Mesodermal cell (in vitro differentiated cells): ENCODE measurements at regions not wholly inside any gene's neighbourhood (a gene's known extent, or its start where the extent isn't known, plus 50 kb on each side); places are given as distances from the start of the nearest gene placed in this dataset.
"Not testable (repeated sequence)": the region's sequence is repeated elsewhere in the genome, so short reads cannot be mapped to it uniquely, and the experiment has no call there.

Experiments used
- H3K27ac ChIP-seq: 2 replicates; pipeline ENCODE4 v1.7.0; 2013; ENCODE audit warnings: mild to moderate bottlenecking, low read depth, low read length, moderate library complexity; ENCODE audit not compliant: severe bottlenecking
- H3K36me3 ChIP-seq: 2 replicates; pipeline ENCODE4 v1.7.1; 2013; ENCODE audit warnings: mild to moderate bottlenecking, low read length, moderate library complexity; ENCODE audit not compliant: control insufficient read depth, insufficient read depth
- H3K4me1 ChIP-seq: one replicate; pipeline ENCODE4 v1.7.1; 2013; ENCODE audit warnings: mild to moderate bottlenecking, low read length; ENCODE audit not compliant: insufficient read depth, control insufficient read depth, poor library complexity, severe bottlenecking
- H3K4me3 ChIP-seq: 2 replicates; pipeline ENCODE4 v1.7.0; 2013; ENCODE audit warnings: low read length, control low read depth, mild to moderate bottlenecking; ENCODE audit not compliant: insufficient read depth, poor library complexity, severe bottlenecking; ENCODE audit errors: extremely low read depth
- H3K9me3 ChIP-seq: 2 replicates; pipeline ENCODE4 v1.7.1; 2013; ENCODE audit warnings: mild to moderate bottlenecking, low read length, moderate library complexity; ENCODE audit not compliant: control insufficient read depth
- WGBS, 2 experiments: methylation state at CpG; one replicate each; pipeline ENCODE4 v1.1.5; 2013; ENCODE audit warnings: missing lambda C conversion rate in 2 of 2; ENCODE audit not compliant: insufficient coverage in 2 of 2; 5-methylcytosine and 5-hydroxymethylcytosine counted together

DNA sequence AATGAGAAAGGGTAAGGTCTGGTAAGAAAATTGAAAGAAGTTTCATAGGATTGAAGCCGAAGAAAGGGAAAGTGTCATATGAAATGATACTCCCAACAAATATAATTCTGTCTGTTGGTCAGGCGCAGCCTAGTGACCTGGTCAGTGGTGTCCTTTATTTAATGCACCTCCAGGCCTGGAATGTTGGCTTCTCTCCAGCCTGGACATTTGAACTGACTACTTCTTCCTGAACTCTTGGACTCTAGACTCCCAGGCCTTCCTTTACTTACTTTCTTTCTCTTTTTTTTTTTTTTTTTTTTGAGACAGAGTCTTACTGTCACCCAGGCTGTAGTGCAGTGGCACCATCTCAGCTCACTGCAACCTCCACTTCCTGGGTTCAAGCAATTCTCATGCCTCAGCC is 1381.5 kb upstream of the WWC1 start:
- no peak overlapping the region for H3K4me3 ChIP-seq
- WGBS, 2 experiments: 83 to 92% methylated on average over 1 of the region's 2 CpGs
- peaks cover 5% of the 10 kb centered on the region for H3K4me1 ChIP-seq
- H3K9me3 ChIP-seq: no peaks in the 10 kb centered on the region
- no peak overlapping the region for H3K27ac ChIP-seq
- H3K36me3 ChIP-seq: no peaks in the 10 kb centered on the region

DNA sequence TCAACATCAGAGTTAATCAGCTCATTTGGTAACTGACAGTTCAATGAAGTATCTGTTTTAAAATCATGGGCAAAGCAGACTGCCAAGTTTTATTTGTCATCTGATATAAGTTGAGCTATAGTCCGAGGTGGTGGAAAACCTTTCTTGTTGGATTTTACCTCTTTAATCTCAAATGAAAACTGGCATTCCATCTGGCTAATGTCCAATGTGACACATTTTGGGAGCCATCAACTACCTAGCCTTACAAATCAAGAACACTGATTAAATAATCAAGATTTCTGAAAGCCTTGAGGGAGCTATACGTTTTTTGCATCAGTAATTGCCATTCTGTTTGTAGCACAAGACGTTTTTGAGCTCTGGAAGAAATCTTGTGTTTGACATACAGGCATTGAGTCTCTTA is 1380.5 kb upstream of the WWC1 start:
- H3K27ac ChIP-seq: no peak overlapping the region
- WGBS, 2 experiments: 75 to 87% methylated on average over 2 to 3 of the region's 3 CpGs
- H3K4me1 ChIP-seq: peaks cover 5% of the 10 kb centered on the region
- no peaks in the 10 kb centered on the region for H3K9me3 ChIP-seq
- no peaks in the 10 kb centered on the region for H3K36me3 ChIP-seq
- no peak overlapping the region for H3K4me3 ChIP-seq

DNA sequence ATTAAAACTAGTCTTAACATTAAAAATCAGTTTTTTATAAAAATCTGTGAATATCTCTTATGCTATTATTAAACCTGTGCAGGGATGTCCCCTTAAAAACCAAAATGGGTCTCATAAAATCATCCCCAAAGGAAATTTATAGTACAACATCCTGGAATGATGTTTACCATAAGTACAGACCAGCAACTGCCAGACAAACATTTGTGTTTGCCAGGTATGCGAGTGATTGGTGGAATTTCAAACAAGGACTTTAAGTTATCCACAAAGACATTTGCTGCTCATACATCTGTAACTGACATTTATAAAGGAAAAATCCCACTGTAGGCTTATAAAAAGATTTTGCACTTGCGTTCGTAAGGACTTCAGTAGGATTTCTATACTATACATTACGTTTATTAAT is 1375.4 kb upstream of the WWC1 start:
- Histone ChIP-seq H3K4me3 (no peak overlapping the region), H3K36me3 (no peaks in the 10 kb centered on the region), H3K9me3 (no peaks in the 10 kb centered on the region), H3K27ac (no peak overlapping the region), H3K4me1 (no peaks in the 10 kb centered on the region)
- 100% methylated on average over 2 of the region's 4 CpGs; no CpG with 5 or more reads in 1 of the 2 experiments for WGBS, 2 experiments

DNA sequence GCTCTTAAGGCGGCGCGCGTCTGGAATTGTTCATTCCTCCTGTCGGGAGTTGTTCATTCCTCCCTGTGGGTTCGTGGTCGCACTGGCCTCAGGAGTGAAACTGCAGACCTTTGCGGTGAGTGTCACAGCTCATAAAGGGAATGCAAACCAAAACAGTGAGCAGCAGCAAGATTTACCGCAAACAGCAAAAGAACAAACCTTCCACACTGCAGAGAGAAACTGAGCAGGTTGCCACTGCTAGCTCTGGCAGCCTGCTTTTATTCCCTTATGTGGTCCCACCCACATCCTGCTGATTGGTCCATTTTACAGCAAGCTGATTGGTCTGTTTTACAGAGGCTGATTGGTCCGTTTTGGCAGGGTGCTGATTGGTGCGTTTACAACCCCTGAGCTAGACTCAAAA is 1365.3 kb upstream of the WWC1 start:
- H3K9me3 ChIP-seq: no peaks in the 10 kb centered on the region
- no peaks in the 10 kb centered on the region for H3K4me1 ChIP-seq
- H3K36me3 ChIP-seq: no peaks in the 10 kb centered on the region
- WGBS, 2 experiments: 92% methylated on average over 9 to 10 of the region's 11 CpGs
- no peak overlapping the region for H3K4me3 ChIP-seq
- no peak overlapping the region for H3K27ac ChIP-seq

DNA sequence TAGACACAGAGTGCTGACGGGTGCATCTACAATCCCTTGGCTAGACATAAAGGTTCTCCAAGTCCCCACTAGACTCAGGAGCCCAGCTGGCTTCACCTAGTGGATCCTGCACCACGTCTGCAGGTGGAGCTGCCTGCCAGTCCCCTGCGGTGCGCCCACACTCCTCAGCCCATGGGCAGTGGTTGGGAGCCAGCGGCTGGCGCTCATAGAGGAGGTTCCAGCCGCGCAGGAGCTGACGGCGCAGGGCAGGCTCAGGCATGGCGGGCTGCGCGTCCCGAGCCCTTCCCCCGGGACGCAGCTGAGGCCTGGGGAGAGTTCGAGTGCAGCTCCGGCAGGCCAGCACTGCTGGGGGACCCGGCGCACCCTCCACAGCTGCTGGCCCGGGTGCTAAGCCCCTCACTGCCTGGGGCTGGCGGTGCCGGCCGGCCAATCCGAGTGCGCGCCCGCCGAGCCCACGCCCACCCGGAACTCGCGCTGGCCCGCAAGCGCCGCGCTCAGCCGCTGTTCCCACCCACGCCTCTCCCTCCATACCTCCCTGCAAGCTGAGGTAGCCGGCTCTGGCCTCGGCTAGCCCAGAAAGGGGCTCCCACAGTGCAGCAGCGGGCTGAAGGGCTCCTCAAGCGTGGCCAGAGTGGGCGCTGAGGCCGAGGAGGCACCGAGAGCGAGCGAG is 1364.5 kb upstream of the WWC1 start:
- not testable (repeated sequence) for H3K9me3 ChIP-seq, H3K36me3 ChIP-seq, H3K4me3 ChIP-seq, H3K27ac ChIP-seq, H3K4me1 ChIP-seq
- 95 to 97% methylated on average over 26 to 46 of the region's 48 CpGs for WGBS, 2 experiments

DNA sequence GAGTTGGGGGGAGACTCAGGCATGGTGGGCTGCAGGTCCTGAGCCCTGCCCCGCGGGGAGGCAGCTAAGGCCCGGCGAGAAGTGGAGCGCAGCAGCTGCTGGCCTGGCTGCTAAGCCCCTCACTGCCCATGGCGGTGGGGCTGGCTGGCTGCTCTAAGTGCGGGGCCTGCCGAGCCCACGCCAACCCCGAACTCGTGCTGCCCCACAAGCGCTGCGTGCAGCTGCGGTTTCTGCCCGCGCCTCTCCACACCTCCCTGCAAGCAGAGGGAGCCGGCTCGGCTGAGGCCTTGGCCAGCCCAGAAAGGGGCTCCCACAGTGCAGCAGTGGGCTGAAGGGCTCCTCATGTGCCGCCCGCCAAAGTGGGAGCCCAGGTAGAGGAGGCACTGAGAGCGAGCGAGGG is 1355.1 kb upstream of the WWC1 start:
- H3K4me1 ChIP-seq: no peaks in the 10 kb centered on the region
- H3K9me3 ChIP-seq: no peaks in the 10 kb centered on the region
- H3K27ac ChIP-seq: no peak overlapping the region
- H3K4me3 ChIP-seq: no peak overlapping the region
- 93 to 98% methylated on average over 7 to 11 of the region's 22 CpGs for WGBS, 2 experiments
- no peaks in the 10 kb centered on the region for H3K36me3 ChIP-seq

DNA sequence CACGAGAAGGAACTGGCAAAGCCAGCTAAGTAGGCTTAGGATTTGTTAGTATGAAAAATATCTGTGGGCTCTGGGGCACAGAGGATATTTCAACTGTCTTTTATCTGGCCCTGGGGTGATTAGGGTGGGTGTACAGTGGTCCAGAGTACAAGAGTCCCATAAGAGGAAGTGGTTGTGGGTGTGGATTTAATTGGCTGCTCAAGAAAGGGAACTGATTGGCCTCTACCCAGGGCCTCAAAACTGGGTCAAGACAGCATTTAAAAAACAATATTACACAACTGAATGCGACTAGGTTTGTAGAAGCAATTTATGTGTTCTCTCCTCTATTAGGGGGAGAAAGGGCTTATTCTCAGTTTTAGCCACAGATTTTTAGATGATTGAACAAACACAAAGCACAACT is 1353.4 kb upstream of the WWC1 start:
- 80% methylated on average over 1 of the region's 2 CpGs for WGBS, 2 experiments
- Histone ChIP-seq H3K27ac (no peak overlapping the region), H3K4me1 (no peaks in the 10 kb centered on the region), H3K9me3 (no peaks in the 10 kb centered on the region), H3K36me3 (no peaks in the 10 kb centered on the region), H3K4me3 (no peak overlapping the region)

DNA sequence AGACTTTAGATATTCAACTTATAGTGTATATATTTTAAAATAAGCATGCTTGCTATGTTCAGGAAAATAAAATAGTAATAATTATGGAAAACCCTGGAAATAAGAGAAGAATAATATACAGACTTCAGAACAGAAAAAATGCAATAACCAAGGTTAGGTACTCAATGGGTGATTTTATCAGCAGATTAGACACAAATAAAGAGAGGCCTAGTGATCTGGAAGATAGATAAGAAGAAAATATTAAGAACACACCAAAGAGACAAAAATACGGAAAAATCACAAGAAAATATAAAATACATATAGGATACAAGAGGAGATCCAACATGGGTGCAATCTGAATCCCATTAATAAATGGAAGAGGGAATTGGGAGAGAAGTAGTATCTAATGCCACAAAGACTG is 1348.5 kb upstream of the WWC1 start:
- Histone ChIP-seq H3K9me3 (no peaks in the 10 kb centered on the region), H3K27ac (no peak overlapping the region), H3K4me1 (no peaks in the 10 kb centered on the region), H3K4me3 (no peak overlapping the region), H3K36me3 (no peaks in the 10 kb centered on the region)
- no CpG with 5 or more reads among the region's 1 CpG for WGBS, 2 experiments

DNA sequence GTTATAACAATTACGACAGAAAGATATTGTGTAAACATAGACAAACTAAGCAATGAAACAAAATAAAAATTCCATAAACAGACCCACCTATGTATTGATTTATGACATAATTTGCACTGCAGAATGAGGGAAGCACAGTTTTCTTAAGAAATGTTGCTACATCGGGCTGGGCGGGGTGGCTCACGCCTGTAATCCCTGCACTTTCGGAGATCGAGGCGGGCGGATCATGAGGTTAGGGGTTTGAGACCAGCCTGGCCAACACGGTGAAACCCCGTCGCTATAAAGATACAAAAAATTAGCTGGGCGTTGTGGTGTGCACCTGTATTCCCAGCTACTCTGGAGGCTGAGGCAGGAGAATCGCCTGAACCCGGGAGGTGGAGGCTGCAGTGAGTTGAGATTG is 1344.4 kb upstream of the WWC1 start:
- Histone ChIP-seq H3K27ac (no peak overlapping the region), H3K4me1 (no peaks in the 10 kb centered on the region), H3K9me3 (no peaks in the 10 kb centered on the region), H3K4me3 (no peak overlapping the region), H3K36me3 (no peaks in the 10 kb centered on the region)
- 76 to 88% methylated on average over 4 to 11 of the region's 14 CpGs for WGBS, 2 experiments

DNA sequence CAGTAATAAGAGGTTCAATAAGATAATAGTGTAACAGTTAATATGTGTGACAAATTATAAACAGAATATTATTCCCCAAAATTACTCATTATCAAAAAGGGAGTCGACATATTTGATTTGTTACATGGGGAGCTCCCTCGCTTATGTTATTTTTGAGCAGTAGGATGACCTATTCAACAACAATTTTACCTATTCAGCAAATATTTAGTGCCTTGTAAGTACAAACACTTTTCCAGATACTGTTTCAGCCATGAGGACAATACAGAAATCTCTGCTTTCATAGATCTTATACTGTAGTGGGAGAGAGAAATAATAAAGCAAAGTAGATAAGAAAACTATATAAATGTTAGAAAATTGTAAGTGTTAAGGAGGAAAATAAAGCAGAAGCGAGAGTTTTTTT is 1342.8 kb upstream of the WWC1 start:
- Histone ChIP-seq H3K9me3 (no peaks in the 10 kb centered on the region), H3K27ac (no peak overlapping the region), H3K36me3 (no peaks in the 10 kb centered on the region), H3K4me3 (no peak overlapping the region), H3K4me1 (no peaks in the 10 kb centered on the region)
- 88% methylated on average over 1 to 2 of the region's 3 CpGs for WGBS, 2 experiments

DNA sequence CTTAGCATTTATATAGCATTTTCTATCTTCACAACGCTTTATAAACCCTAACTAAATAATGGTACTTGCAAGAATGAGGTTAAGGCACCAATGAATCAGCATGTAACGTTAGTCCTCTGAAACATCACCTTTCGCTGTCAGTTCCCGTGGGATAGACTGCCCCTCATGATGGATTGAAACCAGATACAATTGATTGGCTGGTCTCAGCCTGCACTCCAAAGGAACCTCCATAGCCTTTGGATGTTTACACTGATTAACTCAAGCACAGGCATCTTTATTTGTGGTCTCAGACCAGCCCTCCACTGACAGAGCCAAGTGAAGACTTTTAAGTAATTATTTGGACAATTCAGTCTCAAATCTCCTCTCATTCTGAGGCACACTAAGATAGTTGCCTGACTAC is 1339.4 kb upstream of the WWC1 start:
- no peak overlapping the region for H3K27ac ChIP-seq
- WGBS, 2 experiments: 60 to 84% methylated on average over 3 to 4 of the region's 4 CpGs
- no peak overlapping the region for H3K4me3 ChIP-seq
- no peaks in the 10 kb centered on the region for H3K36me3 ChIP-seq
- no peaks in the 10 kb centered on the region for H3K9me3 ChIP-seq
- H3K4me1 ChIP-seq: no peaks in the 10 kb centered on the region
